Prostate gland (tissue), 2 donors: ENCODE measurements at regions not wholly inside any gene's neighbourhood (a gene's known extent, or its start where the extent isn't known, plus 50 kb on each side); places are given as distances from the start of the nearest gene placed in this dataset.

ENCODE experiments used
- CTCF ChIP-seq, 4 experiments: fragments of 200-600 bp in 2 of 4; fragments of 450-650 bp in 2 of 4; sonication (generic) in 2 of 4; IDR thresholded peaks; 1 replicate in 3 of 4; 2 replicates in 1 of 4; pipeline ENCODE4 v1.5.1; 2016 to 2019; ENCODE audit warnings: antibody characterized with exemption in 4 of 4, mild to moderate bottlenecking in 2 of 4, moderate library complexity in 2 of 4
- POLR2A ChIP-seq: fragments of 450-650 bp; IDR thresholded peaks from one replicate; pipeline ENCODE4 v1.6.1; 2016; ENCODE audit warnings: antibody characterized with exemption, mild to moderate bottlenecking
- POLR2AphosphoS5 ChIP-seq: sonication (generic); formaldehyde crosslinking; IDR thresholded peaks from one replicate; pipeline ENCODE4 v1.6.1; 2017; ENCODE audit warnings: antibody characterized with exemption

- TF ChIP-seq CTCF (IDR thresholded peaks at IDR 0.05) (no peak), POLR2A (no peak), POLR2AphosphoS5 (no peak)
Measured at GRCh38 chr14:87286191-87286590, 706.8 kb downstream of the GALC start.
